CD4-positive, alpha-beta T cell treated with Interleukin-4 for 4 hours (primary cell): ENCODE measurements at regions not wholly inside any gene's neighbourhood (a gene's known extent, or its start where the extent isn't known, plus 50 kb on each side); places are given as distances from the start of the nearest gene placed in this dataset.
"Not testable (repeated sequence)": the region's sequence is repeated elsewhere in the genome, so short reads cannot be mapped to it uniquely, and the experiment has no call there.

Experiments used
- DNase-seq: peaks from one replicate; pipeline ENCODE4 v3.0.0-alpha.2; 2020

DNA sequence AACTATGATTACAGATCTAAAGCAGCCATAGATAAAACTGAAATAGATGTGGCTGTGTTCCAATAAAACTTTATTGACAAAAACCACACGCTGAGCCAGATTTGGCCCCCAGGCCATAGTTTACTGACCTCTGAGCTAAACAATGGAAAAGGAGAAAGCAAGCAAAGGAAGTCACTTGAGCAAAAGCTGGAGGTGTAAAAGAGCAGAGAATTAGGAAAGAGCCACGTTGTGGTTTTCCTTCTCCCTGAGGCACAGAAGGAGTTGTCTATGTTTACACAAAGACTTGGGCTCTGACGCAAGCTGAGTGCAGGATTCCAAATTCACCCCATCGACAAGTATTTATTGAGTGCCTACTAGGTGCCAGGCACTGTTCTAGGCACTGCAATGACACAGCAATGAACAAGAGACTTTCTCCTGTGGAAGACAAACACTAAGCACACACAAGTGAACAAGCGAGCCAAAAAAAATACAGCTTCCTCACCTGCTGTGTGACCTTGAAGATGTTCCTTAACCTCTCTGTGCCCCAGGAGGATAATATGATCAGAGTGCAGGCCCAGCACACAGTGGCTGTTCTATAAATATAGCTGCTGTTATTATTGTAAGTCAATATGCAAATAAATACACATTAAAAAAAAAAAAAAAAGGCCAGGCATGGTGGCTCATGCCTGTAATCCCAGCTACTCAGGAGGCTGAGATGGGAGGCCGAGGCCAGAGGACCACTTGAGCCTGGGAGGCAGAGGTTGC lies 75.4 kb upstream of the PTPN1 start:
- no peak for DNase-seq

DNA sequence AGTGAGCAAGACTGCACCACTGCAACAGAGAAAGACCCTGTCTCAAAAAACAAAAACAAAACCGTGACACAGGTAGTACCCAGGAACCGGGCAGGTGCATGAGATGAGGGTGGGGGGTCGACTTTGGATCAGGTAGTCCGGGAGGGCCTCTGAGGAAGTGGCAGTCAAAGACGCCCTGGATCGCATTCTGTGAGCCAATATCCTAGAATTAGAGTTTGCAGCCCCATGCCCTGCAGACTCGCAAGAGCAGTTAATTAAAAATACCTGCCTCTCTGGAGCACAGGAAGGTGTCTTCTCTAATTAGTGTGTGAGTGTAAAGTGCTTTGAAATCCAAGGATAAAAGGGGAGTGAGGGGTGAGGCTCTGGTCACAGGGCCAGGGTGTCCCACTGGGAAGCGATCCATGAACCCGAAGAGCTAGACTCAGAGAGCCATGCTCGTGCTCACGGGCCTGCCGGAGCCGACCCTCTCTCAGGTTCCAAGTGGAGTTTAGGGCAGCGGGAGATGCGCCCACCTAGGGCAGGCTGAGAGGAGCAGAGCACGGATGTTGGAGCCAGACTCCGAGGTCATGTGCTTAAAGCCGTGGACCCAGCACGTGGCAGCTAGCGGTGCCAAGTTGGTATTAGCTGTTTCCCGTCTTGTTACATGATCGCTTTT lies 74.7 kb upstream of the PTPN1 start:
- no peak for DNase-seq

GRCh38 chr20:50436052-50436656 lies 74.0 kb upstream of the PTPN1 start:
- no peak for DNase-seq

DNA sequence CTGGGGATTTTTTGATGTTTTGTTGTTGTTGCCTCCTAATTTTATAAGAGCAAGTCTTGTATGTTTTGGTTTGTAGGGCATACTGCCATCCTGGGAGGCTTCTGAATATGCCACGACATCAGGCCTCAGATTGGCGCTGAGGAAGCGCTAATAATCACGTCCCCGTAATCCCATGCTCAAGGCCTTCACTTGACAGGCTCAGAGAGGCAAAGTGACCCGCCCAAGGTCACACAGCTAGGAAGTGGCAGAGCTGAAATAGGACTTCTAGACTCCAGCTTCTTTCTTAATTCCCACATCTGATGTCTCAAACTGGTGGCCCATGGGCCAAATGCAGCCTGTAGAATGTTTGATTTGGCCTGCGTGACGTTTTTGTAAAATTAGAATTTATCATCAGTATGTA lies 73.5 kb upstream of the PTPN1 start:
- DNase-seq, result no peak

DNA sequence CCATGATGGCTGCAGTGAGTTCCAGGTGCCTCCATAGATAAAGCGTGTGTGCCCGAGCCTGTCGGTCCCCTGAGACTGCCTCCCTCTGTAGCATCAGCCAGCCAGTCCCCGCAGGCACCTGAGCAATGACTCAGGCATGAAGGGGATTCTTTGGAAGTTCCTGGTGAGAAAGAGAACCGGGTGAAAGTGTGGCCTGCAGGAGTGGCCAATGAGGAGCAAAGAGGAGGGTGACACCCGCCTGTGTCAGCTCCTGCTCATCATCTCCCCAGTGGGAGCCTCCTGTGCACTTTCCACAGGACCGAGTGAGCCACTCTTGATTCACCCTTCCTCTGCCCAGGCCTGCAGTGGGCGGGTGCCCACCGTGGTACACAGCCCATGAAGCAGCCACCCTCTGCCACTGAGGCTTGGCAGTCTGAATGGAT lies 71.2 kb upstream of the PTPN1 start:
- DNase-seq, result no peak

GRCh38 chr20:50439539-50440453 lies 70.4 kb upstream of the PTPN1 start:
- no peak for DNase-seq

- DNase-seq, result no peak
These were observed 67.7 kb upstream of the PTPN1 start for GRCh38 chr20:50442512-50442911.

- no peak for DNase-seq
These were observed 64.6 kb upstream of the PTPN1 start for GRCh38 chr20:50445354-50446151.

GRCh38 chr20:50446351-50447101 lies 63.7 kb upstream of the PTPN1 start:
- DNase-seq, result no peak

GRCh38 chr20:50447102-50447804 lies 62.9 kb upstream of the PTPN1 start:
- no peak for DNase-seq

DNA sequence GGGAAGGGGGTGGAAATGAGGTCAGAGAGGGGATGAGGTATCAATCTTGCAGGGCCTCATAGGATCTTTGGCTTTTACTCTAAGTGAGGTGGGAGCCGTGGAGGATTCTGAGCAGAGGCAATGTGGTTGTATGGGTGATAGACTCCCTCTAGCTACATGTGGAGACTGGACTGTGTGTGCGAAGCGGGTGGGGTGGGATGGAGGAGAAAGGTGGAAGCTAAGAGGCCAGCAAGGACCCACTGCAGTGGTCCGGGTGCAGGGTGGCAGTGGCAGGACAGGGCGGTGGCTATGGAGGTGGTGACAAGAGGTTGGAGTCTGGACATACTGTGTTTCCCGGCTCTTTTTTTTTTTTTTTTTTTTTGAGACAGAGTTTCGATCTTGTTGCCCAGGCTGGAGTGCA lies 62.4 kb upstream of the PTPN1 start:
- no peak for DNase-seq

DNA sequence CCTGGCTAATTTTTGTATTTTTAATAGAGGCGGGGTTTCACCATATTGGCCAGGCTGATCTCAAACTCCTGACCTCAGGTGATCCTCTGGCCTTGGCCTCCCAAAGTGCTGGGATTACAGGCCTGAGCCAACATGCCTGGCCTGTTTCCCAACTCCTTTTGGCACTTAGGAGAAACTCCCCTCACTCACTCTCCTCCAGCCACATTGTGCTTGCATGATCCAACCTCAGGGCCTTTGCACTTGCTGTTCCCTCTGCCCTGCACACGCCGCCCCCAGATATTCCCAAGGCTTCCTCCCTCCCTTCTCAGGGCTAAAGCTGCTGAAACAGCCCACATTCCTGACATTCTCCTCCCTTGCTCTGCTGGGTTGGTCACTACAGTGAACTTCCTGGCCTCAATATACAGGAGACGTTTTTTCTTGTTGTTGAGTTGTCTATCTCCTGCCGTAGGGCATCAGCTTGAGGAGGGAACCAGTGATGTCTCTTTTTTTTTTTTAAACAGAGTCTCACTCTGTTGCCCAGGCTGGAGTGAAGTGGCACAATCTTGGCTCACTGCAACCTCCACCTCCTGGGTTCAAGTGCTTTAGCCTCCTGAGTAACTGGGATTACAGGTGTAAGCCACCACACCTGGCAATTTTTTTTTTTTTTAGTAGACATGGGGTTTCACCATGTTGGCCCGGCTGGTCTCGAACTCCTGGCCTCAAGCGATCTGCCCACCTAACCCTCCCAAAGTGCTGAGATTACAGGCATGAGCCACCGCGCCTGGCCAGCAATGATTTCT lies 61.4 kb upstream of the PTPN1 start:
- not testable (repeated sequence) for DNase-seq

GRCh38 chr20:50449738-50450492 lies 60.3 kb upstream of the PTPN1 start:
- no peak for DNase-seq

GRCh38 chr20:50450493-50450826 lies 59.7 kb upstream of the PTPN1 start:
- no peak for DNase-seq

- DNase-seq, result peak; percentile 10
These were observed 59.1 kb upstream of the PTPN1 start for GRCh38 chr20:50450881-50451752.

DNA sequence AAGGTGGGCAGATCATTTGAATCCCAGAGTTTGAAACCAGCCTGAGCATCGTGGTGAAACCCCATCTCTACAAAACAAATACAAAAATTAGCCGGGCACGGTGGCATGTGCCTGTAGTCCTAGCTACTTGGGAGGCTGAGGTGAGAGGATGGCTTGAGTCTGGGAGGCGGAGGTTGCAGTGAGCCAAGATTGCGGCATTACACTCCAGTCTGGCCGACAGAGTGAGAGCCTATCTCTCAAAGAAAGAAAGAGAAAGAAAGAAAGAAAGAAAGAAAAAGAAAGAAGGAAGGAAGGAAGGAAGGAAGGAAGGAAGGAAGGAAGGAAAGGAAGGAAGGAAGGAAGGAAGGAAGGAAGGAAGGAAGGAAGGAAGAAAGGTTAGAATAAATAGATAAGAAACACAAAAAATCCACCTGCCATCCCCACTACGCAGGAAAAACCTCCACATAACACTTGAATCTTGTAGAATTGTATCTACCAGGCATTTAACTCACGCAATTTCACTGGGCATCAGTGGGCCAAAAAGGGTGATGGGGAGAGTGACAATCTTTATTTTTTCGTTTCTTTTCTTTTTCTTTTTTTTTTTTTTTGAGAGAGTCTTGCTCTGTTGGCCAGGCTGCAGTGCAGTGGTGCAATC lies 58.3 kb upstream of the PTPN1 start:
- DNase-seq, result not testable (repeated sequence)

GRCh38 chr20:50453533-50454244 lies 56.5 kb upstream of the PTPN1 start:
- DNase-seq, result no peak
